Cardiac fibroblast (primary cell): ENCODE measurements at regions not wholly inside any gene's neighbourhood (a gene's known extent, or its start where the extent isn't known, plus 50 kb on each side); places are given as distances from the start of the nearest gene placed in this dataset.

Experiments
- DNase-seq, 2 donors: peaks; one replicate each; pipeline versions ENCODE4 v3.0.0 to v3.0.0-alpha.2; 2010; ENCODE audit warnings: low read depth in 2 of 2
- H3K4me3 ChIP-seq, 2 donors: replicated peaks in 1 of 2; 1 replicate in 1 of 2; 2 replicates in 1 of 2; pipeline ENCODE4 v1.5.1; 2011; ENCODE audit warnings: low read depth in 2 of 2, low read length in 2 of 2, mild to moderate bottlenecking in 2 of 2, moderate library complexity in 1 of 2
- TF ChIP-seq, protein P1 (sequence below): IDR thresholded peaks from one replicate; pipeline ENCODE4 v1.5.1; 2011; ENCODE audit warnings: low read depth, mild to moderate bottlenecking, low read length, inconsistent platforms

DNA sequence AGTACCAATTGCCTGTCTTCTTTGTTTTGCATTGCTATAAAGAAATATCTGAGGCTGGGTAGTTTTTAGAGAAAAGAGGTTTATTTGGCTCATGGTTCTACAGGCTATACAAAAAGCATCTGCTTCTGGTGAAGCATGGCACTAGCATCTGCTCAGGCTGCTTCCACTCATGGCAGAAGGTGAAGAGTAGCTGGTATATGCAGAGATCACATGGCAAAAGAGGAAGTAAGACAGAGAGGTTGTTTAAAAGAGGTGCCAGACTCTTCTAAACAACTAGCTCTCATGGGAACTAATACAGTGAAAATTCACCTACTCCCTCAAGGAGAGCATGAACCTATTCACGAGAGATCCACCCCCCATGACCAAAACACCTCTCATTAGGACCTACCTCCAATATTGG is 56.7 kb upstream of the GUCA2B start:
- TF ChIP-seq, protein P1, sequence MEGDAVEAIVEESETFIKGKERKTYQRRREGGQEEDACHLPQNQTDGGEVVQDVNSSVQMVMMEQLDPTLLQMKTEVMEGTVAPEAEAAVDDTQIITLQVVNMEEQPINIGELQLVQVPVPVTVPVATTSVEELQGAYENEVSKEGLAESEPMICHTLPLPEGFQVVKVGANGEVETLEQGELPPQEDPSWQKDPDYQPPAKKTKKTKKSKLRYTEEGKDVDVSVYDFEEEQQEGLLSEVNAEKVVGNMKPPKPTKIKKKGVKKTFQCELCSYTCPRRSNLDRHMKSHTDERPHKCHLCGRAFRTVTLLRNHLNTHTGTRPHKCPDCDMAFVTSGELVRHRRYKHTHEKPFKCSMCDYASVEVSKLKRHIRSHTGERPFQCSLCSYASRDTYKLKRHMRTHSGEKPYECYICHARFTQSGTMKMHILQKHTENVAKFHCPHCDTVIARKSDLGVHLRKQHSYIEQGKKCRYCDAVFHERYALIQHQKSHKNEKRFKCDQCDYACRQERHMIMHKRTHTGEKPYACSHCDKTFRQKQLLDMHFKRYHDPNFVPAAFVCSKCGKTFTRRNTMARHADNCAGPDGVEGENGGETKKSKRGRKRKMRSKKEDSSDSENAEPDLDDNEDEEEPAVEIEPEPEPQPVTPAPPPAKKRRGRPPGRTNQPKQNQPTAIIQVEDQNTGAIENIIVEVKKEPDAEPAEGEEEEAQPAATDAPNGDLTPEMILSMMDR, result no peak
- H3K4me3 ChIP-seq, result no peak overlapping the region
- no peak for DNase-seq

DNA sequence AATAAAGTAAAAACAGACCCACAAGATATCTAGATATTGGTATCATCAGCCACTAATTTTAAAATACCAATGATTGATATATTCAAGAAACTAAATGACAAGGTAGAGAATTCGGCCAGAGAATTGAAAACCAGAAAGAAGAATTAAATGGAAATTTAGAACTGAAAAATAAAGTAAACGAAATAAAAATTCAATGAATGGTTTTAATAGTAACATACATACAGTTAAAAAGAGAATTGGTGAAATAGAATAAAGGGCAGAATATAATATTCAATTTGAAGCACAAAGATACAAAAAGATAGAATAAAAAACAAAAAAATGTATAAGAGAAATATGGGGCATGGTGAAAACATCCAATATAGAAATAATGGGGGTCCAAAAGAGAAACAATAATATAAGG is 64.0 kb upstream of the GUCA2B start:
- TF ChIP-seq, protein P1, result no peak
- DNase-seq, result no peak
- H3K4me3 ChIP-seq, result no peak overlapping the region

DNA sequence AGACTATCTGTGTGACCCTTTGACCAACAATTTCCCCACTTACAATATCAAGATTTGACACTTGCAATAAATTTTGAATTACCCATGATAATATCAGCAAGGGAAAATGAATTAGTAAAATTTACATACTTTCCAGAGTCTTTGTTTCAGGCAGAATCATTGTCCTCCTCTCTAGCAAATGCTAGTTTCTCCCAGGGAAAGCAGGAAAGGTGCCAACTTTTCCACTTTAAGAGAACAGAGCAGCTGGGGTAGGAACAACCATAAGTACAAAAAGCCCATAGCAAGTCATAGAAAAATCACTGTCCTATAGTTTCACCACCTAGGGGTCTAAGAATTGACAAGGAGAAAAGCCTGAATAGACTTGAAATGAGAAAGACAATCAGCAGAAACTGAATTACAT is 67.1 kb upstream of the GUCA2B start:
- TF ChIP-seq, protein P1, result no peak
- H3K4me3 ChIP-seq, result no peak overlapping the region
- DNase-seq, result no peak

DNA sequence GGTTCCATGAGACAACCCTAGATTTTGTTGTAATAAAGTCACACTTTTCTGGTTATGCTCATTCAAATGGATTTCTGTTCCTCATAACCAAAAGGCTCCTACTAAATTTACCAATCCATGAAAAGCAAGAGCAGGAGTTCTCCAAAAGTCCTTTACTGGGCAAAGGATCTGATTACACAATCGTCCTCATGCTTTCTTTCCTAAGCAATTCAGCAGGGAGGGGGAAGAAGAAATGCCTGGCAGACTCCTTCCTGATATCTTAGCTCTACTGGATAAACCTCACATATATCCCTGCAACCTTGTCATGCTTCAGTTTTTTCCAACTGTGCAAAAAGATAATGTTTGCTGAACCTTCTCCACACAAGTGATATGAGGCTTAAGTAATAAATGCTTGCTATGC is 67.6 kb upstream of the GUCA2B start:
- TF ChIP-seq, protein P1, result no peak
- no peak overlapping the region for H3K4me3 ChIP-seq
- peak; percentile 16 to 55 for DNase-seq

DNA sequence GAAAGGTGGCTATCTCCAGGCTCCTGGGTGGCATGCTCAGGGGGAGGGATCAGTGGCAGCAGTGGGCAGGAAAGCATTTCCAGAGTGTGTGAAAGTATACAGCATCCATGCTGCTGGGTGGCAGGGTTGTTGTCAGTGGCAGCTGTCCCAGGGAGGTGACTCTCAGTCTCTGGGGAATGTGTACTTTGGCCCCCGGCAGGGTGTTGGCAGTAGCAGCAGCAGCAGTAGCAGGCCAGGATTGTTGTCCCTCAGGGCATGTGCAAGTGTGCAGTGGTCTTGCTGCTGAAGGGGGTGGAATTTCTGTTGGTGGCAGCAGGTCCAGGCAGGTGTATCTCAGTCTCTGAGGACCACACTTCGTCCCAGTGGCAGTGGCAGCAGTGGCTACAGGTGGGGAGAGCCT is 71.7 kb upstream of the GUCA2B start:
- DNase-seq, result no peak
- H3K4me3 ChIP-seq, result no peak overlapping the region
- TF ChIP-seq, protein P1, result no peak

DNA sequence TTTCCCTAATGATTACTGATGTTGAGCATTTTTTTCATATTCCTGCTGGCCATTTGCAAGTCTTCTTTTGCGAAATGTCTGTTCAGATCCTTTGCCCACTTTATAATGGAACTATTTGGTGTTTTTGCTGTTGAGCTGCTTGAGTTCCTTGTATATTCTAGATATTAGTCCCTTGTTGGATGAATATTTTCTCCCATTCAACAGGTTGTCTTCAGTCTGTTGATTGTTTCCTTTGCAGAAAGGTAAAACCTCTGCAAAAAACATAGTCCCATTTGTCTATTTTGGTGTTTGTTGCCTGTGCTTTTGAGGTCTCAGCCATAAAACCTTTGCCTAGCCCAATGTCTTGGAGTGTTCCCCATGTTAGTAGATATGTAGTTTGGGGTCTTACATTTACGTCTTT is 78.0 kb upstream of the GUCA2B start:
- TF ChIP-seq, protein P1, result no peak

DNA sequence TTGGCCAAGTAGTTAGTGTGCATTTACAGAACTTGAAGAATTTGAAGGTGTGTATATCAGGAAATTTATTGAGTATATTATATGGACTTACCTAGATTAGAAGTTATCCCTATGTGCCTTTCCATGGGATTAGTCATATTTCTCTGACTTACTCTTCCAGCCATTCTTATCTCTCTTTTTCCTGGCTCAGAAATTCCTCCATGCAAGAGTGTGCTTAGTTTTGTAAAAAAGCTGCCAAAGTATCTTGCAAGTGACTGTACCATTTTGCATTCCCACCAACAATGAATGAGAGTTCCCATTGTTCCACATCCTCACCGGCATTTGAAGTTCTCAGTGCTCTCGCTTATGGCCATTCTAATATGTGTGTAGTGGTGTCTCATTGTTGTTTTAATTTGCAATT is 82.2 kb upstream of the GUCA2B start:
- DNase-seq, result peak in 1 of 2 donors; percentile 20
- no peak overlapping the region for H3K4me3 ChIP-seq
- TF ChIP-seq, protein P1, result no peak

More for the DNA sequence above, 78.0 kb upstream of the GUCA2B start:
- no peak overlapping the region for H3K4me3 ChIP-seq
- no peak for DNase-seq
